ENCODE measurements at regions not wholly inside any gene's neighbourhood (a gene's known extent, or its start where the extent isn't known, plus 50 kb on each side); places are given as distances from the start of the nearest gene placed in this dataset.
A peak's percentile ranks its signal among the peaks of the same experiment; 100 is the strongest.

DNA sequence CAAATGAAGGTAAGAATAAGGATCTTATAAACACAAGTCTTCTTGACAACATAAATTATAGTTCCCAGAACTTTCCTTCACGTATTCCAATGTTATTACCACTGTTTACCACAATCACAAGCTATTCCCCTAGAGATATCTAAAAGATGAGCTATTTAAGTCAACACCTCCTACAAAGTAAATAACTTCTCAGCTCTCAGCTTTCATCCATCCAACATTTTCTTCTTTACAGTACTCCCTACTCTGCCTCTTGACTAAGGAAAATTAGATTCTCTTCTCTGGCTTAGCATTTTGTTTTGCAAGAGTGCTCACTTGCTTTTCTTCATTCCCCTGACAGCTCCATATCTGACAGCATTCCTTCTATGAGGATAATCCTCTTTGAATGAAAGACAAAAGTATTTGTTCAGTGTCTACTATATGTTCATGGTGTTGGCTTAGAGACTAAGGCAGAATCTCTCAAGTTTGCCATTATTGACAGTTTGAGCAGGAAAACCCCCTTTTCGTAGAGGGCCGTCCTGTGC, 93.0 kb upstream of the IL6 start:
- H3K27ac Mint-ChIP-seq (ENCODE audit: unreplicated experiment) = no peak overlapping the region
- DNase-seq (ENCODE audit: low spot score) = no peak
- TF ChIP-seq, protein P1, sequence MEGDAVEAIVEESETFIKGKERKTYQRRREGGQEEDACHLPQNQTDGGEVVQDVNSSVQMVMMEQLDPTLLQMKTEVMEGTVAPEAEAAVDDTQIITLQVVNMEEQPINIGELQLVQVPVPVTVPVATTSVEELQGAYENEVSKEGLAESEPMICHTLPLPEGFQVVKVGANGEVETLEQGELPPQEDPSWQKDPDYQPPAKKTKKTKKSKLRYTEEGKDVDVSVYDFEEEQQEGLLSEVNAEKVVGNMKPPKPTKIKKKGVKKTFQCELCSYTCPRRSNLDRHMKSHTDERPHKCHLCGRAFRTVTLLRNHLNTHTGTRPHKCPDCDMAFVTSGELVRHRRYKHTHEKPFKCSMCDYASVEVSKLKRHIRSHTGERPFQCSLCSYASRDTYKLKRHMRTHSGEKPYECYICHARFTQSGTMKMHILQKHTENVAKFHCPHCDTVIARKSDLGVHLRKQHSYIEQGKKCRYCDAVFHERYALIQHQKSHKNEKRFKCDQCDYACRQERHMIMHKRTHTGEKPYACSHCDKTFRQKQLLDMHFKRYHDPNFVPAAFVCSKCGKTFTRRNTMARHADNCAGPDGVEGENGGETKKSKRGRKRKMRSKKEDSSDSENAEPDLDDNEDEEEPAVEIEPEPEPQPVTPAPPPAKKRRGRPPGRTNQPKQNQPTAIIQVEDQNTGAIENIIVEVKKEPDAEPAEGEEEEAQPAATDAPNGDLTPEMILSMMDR (IDR thresholded peaks at IDR 0.05) = no peak
- H3K9me3 Mint-ChIP-seq (ENCODE audit: low read depth) = no peaks in the 10 kb centered on the region
- H3K27me3 Mint-ChIP-seq (ENCODE audit: low read depth) = no peaks in the 10 kb centered on the region
- no peaks in the 10 kb centered on the region for H3K36me3 Mint-ChIP-seq (ENCODE audit: low read depth)
- H3K4me3 Mint-ChIP-seq (ENCODE audit: unreplicated experiment) = no peak overlapping the region
- peaks cover 51% of the 10 kb centered on the region for H3K4me1 Mint-ChIP-seq (ENCODE audit: low read depth)

DNA sequence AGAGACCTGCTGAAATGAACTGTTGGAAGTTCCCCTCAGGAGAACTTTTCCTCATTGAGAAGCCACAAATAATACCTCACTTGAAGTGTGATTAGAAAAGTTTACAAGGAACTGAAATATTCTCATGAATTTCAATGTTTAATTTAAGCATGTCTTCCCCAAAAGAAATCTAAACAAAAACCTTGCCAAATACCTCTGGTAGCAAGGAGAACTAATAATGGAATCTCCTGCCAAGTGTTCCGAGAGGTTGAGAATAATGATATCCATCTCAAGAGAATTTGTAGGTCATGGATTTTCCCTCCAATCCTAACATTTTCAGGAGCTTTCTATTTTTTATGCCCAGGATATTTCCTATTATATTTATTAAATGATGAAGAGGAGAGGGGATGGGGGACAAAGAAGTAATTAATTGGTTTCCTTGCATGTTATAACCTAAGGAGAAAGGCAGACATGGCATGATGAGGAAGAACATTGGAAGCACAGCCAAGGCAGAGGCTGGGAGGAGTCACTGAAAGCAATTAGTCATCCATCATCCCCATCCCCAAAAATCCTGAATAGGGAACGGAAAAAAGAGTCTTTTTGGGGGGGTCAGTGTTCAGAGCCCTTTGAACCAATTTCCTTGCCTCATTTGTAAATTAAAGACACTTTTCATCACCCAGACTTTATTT, 93.6 kb upstream of the IL6 start:
- peak overlapping the region; percentile 9 for H3K27ac Mint-ChIP-seq (ENCODE audit: unreplicated experiment)
- TF ChIP-seq, protein P1 (IDR thresholded peaks at IDR 0.05) = no peak
- peaks cover 57% of the 10 kb centered on the region for H3K4me1 Mint-ChIP-seq (ENCODE audit: low read depth)
- no peaks in the 10 kb centered on the region for H3K9me3 Mint-ChIP-seq (ENCODE audit: low read depth)
- H3K27me3 Mint-ChIP-seq (ENCODE audit: low read depth) = no peaks in the 10 kb centered on the region
- H3K4me3 Mint-ChIP-seq (ENCODE audit: unreplicated experiment) = no peak overlapping the region
- DNase-seq (ENCODE audit: low spot score) = no peak
- H3K36me3 Mint-ChIP-seq (ENCODE audit: low read depth) = no peaks in the 10 kb centered on the region

DNA sequence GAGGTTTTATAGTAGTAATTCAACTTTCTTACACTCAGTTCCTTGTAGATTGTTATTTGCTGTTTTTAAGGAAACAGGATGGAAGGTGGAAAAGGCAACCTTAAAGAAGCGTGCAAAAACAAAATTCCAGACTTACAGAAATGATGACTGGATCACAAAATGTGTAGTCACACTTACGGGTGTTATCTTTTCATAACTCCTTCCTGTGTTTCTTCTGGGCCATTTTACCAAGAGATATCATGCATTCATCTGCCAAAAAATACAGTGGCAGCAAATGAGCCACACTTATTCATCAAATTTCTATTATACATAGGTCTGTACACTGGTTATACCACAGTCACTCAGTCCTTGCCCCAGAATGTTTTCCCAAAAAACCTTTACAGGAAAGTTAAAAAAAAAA, 94.3 kb upstream of the IL6 start:
- no peak for DNase-seq (ENCODE audit: low spot score)

DNA sequence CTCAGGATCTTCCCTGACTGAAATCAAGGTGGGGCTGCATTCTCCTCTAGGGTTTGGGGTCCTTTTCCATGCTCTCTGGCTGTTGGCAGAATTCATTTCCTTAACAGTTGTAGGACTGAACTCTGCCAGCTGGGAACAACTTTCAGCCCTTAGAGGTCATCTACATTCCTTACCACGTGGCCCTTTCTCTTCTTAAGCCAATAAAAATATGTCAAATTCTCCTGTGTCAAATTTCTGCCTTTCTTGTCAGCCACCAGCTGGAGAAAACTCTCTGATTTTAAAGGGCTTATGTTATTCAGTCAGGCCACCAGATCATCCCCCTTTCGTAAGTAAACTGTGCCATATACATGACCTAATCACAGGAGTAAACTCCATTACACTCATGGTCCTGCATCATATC, 95.3 kb upstream of the IL6 start:
- Mint-ChIP-seq H3K9me3 (ENCODE audit: low read depth) (no peaks in the 10 kb centered on the region), H3K36me3 (ENCODE audit: low read depth) (no peaks in the 10 kb centered on the region), H3K4me3 (ENCODE audit: unreplicated experiment) (no peak overlapping the region), H3K27ac (ENCODE audit: unreplicated experiment) (peak overlapping the region; percentile 9), H3K27me3 (ENCODE audit: low read depth) (no peaks in the 10 kb centered on the region), H3K4me1 (ENCODE audit: low read depth) (peaks cover 67% of the 10 kb centered on the region)
- DNase-seq (ENCODE audit: low spot score) = no peak
- TF ChIP-seq, protein P1 (IDR thresholded peaks at IDR 0.05) = no peak

More for the DNA sequence above, 94.3 kb upstream of the IL6 start:
- no peak overlapping the region for H3K4me3 Mint-ChIP-seq (ENCODE audit: unreplicated experiment)
- peaks cover 58% of the 10 kb centered on the region for H3K4me1 Mint-ChIP-seq (ENCODE audit: low read depth)
- H3K9me3 Mint-ChIP-seq (ENCODE audit: low read depth) = no peaks in the 10 kb centered on the region
- H3K36me3 Mint-ChIP-seq (ENCODE audit: low read depth) = no peaks in the 10 kb centered on the region
- TF ChIP-seq, protein P1 (IDR thresholded peaks at IDR 0.05) = no peak
- H3K27me3 Mint-ChIP-seq (ENCODE audit: low read depth) = no peaks in the 10 kb centered on the region
- H3K27ac Mint-ChIP-seq (ENCODE audit: unreplicated experiment) = peak overlapping the region; percentile 9

DNA sequence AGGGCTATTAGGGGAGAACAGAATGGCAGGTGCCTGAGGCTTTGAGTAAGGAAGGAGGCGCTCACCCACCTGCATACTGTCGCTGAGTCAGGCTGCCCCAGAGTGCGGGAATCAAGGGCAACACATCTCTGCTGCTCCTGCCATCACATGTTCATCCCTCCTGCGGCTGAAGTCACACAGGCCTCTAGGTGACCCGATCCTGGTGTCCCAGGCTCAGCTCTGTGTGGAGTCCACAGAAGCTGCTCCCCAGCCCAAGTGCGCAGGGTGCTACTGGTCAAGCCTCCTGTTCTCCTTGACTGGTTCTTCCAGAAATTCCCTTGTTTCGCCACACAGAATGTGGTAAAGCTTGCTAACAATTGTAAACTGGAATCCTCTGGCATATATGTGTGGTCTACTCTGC, 96.9 kb upstream of the IL6 start:
- no peaks in the 10 kb centered on the region for H3K36me3 Mint-ChIP-seq (ENCODE audit: low read depth)
- no peak overlapping the region for H3K4me3 Mint-ChIP-seq (ENCODE audit: unreplicated experiment)
- H3K9me3 Mint-ChIP-seq (ENCODE audit: low read depth) = no peaks in the 10 kb centered on the region
- DNase-seq (ENCODE audit: low spot score) = no peak
- TF ChIP-seq, protein P1 (IDR thresholded peaks at IDR 0.05) = no peak
- peaks cover 72% of the 10 kb centered on the region for H3K4me1 Mint-ChIP-seq (ENCODE audit: low read depth)
- no peaks in the 10 kb centered on the region for H3K27me3 Mint-ChIP-seq (ENCODE audit: low read depth)
- H3K27ac Mint-ChIP-seq (ENCODE audit: unreplicated experiment) = peak overlapping the region; percentile 6

Data from chondrocyte (in vitro differentiated cells).